SIG-M5 (cell line): ENCODE measurements at regions not wholly inside any gene's neighbourhood (a gene's known extent, or its start where the extent isn't known, plus 50 kb on each side); places are given as distances from the start of the nearest gene placed in this dataset.

Experiments used
- DNase-seq: peaks from one replicate; lab custom pipeline; 2025; lab: John Stamatoyannopoulos, UW

GRCh38 chr6:122118945-122119506 lies 280.4 kb upstream of the HSF2 start:
- no peak for DNase-seq

GRCh38 chr6:122122202-122122601 lies 277.2 kb upstream of the HSF2 start:
- no peak for DNase-seq

- DNase-seq = no peak
Observed at GRCh38 chr6:122122686-122123085, 276.8 kb upstream of the HSF2 start.

- no peak for DNase-seq
Observed at GRCh38 chr6:122124908-122125307, 274.5 kb upstream of the HSF2 start.

- no peak for DNase-seq
Observed at GRCh38 chr6:122126894-122127293, 272.6 kb upstream of the HSF2 start.

GRCh38 chr6:122128445-122128844 lies 271.0 kb upstream of the HSF2 start:
- no peak for DNase-seq

GRCh38 chr6:122129313-122130025 lies 270.0 kb upstream of the HSF2 start:
- no peak for DNase-seq

- DNase-seq = no peak
Observed at GRCh38 chr6:122130026-122130348, 269.5 kb upstream of the HSF2 start.

- DNase-seq = no peak
Observed at GRCh38 chr6:122130518-122130917, 268.9 kb upstream of the HSF2 start.

GRCh38 chr6:122136386-122136785 lies 263.1 kb upstream of the HSF2 start:
- DNase-seq = no peak

- DNase-seq = no peak
Observed at GRCh38 chr6:122140031-122140430, 259.4 kb upstream of the HSF2 start.

GRCh38 chr6:122141246-122141645 lies 258.2 kb upstream of the HSF2 start:
- no peak for DNase-seq

- DNase-seq = no peak
Observed at GRCh38 chr6:122143813-122144601, 255.4 kb upstream of the HSF2 start.

GRCh38 chr6:122145246-122145645 lies 254.2 kb upstream of the HSF2 start:
- DNase-seq = no peak

- no peak for DNase-seq
Observed at GRCh38 chr6:122145741-122146240, 253.7 kb upstream of the HSF2 start.

GRCh38 chr6:122147291-122147690 lies 252.2 kb upstream of the HSF2 start:
- no peak for DNase-seq

- no peak for DNase-seq
Observed at GRCh38 chr6:122151066-122151465, 248.4 kb upstream of the HSF2 start.

GRCh38 chr6:122151763-122152162 lies 247.7 kb upstream of the HSF2 start:
- DNase-seq = no peak

- DNase-seq = no peak
Observed at GRCh38 chr6:122153557-122153956, 245.9 kb upstream of the HSF2 start.

GRCh38 chr6:122154155-122154554 lies 245.3 kb upstream of the HSF2 start:
- DNase-seq = no peak

GRCh38 chr6:122154912-122155575 lies 244.4 kb upstream of the HSF2 start:
- DNase-seq = no peak

- no peak for DNase-seq
Observed at GRCh38 chr6:122161136-122161535, 238.3 kb upstream of the HSF2 start.

- no peak for DNase-seq
Observed at GRCh38 chr6:122165014-122165413, 234.4 kb upstream of the HSF2 start.
